Suppressor macrophage treated with lipopolysaccharide for 4 hours (primary cell): ENCODE measurements at regions not wholly inside any gene's neighbourhood (a gene's known extent, or its start where the extent isn't known, plus 50 kb on each side); places are given as distances from the start of the nearest gene placed in this dataset.

Experiments used
- DNase-seq: peaks from one replicate; pipeline ENCODE4 v3.0.0-alpha.2; 2020

DNA sequence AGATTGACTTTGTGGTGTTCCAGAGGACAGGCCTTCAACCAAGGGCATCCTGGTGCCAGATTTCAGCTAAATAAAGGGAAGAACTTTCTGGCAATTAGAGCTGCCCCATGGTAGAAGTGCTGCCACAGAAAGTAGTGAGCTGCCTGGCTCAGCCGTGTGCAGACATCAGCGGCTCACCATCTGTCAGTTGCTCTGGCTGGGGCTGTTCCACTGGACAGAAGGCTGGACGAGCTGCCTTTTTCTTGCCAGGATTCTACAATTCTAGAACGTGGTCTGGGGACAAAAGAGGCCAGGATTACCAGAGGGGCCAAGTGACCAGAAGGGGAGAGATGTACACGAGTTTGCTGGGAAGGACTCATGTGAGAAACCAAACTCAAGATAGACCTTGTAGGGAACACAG is 107.0 kb upstream of the RPL38 start:
- DNase-seq: no peak

DNA sequence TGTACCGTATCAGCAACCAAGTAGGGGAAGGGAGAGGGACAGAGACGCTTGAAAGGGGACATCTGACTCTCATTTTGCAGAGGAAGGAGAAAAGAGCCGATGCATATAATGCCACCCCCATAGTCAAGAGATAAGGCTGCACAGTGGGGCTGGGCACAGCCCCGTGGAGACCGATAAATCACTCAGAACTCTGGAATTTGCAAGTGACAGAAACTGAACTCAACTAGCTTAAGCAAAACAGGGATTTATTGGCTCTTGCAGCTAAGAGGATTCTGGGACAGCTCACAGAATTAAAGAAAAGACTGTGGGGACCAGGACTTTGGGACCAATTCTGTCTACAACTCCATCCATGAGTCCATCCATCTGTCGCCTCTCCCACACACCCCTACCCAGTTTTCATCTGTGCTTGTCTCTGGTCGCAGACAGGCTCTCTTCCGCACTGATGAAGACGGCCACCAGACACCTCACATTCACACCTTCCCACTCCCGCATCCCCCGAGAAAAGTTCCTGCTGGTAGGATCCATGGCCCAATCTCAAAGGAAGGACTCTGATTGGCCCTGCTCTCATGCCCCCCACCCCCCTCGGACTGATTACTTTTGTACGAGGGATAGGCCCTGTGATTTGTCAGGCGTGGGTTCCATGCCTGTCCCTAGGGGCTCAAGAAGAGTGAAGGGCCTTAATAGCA is 105.9 kb upstream of the RPL38 start:
- no peak for DNase-seq

DNA sequence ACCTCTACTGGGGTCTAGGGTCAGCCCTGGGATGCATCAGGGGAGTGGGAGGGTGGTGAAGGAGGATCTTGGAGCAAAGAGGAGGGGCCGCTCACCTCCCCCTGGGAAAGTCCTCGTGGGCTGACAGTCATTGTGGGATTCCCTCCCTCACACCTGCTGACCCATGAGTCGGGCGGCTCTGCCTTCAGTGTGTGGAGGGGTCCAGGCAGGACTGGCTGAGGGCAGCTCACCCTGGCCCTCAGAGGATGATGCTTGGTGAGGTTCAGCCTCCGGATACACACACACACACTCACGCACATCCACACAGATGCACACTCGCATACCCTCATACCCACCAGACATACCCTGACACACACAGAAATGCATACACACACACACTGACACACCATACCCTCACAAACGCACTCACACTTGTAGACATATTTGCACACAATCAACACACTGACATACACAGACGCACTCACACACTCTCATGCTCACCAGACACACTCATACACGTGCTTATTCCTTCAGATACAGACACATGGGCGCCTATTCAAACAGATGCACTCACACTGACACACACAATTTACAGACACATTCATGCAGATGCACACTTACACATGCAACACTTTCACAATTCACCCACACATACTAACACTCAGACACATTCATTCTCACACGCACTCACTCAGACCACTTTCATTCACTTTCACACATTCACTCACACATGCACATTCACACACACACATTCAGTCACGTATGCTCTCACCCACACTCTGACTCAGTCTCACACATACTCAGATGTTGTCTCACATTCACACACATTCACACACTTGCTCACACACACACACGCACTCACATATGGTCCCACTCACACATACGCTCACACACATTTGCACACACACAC is 105.1 kb upstream of the RPL38 start:
- DNase-seq: no peak

DNA sequence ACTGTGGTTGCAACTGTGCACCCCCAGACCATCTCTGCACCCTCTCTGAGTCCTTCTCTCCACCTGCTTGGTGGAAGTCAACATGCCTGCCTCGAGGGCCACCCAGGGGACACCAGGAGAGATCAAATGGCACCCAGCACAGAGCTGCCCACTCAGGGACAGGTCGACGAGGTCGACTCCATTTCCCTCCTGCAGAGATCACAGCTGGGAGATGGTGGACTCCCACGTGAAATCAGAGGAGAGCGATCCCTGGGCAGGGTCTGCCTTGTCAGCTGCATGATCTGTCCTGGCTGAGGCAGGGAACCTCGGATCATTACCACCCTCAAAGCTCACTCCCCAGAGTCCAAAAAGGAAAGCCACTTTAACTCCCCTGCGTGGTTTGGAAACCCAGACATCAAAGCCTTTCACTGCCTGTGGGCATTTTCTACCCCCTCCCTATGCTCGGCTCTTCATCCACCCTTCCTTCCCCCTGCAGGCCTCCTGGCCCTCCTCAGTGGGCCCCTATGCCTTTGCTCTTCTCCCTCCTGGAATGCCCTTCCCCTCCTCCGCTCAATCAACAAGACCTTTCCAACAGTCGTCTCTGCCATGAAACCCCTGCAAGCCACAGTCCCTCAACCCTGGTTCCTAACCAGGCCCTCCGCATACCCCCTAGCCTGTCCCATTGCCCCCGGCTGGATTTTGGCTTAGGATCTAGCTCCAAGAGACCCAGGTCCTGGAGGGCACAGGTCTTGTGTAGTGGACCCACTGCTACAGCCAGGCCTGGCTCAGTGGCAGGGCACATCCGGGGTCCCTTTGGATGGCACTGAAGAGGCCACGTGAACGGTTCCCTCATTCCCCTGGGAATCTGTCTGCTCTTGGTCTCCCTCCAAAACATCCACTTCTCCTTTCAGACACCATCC is 103.8 kb upstream of the RPL38 start:
- DNase-seq: no peak

DNA sequence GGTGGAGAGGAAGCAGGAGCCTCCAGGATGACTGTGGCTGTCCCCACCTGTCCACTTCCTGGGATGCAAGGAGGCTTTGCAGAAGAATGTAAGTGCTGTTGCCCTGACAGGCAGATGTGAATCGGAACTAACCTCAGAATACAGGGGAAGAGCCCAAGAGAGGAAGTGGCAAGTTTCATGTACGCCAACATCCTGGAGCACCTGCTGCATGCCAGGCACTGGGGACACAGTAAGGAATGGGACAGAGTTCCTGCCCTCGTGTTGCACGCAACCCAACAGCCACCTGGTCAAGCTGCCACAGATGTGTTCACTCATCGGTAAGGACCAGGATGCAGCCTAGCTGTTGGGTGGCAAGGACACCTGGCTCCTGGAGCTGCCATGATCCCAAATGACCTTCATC is 98.6 kb upstream of the RPL38 start:
- no peak for DNase-seq

DNA sequence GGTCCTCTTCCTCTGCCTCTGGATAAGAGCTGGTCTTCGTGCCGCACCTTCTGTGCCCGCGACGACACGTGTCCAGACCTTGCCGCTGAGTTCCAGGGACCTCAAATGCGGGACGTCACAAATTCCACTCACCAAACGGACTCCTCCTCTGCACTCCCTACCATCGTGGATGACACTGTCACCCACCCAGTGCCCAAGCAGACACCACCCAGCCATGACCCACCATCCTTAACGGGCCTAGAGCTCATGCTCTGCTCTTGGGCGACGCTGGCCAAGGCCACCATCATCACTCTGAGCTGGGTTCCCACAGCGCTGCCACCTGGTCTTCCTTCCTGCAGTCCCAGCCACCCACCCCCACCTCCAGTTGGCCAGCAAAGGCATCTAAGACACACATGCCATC is 96.4 kb upstream of the RPL38 start:
- no peak for DNase-seq

DNA sequence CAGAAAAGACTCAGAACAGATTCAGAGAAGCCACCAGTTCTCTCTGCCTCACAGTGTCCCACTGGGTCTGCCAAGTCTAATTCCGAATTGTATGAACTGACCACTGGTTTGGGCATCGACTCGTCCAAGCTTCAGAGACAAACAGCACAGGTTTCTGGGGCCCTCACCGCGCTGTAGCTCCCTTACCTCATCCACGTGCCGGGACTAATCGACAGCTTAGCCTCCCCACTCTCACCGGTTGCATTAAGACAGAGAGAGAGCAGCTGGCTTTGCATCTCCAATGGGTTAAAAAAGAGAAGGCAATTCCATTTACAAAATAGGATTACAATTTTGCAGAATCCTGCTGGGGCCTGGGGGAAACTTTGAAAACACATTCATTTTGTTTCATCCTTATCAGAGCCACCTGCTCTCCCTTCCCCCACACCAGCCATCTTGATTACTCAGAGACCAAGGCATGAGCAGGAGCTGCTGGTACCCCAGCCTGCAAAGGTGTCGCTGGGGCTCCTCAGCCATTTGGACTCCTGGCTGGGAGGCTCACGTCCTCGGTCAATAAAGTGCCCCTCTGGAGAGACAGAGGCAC is 95.3 kb upstream of the RPL38 start:
- DNase-seq: no peak

DNA sequence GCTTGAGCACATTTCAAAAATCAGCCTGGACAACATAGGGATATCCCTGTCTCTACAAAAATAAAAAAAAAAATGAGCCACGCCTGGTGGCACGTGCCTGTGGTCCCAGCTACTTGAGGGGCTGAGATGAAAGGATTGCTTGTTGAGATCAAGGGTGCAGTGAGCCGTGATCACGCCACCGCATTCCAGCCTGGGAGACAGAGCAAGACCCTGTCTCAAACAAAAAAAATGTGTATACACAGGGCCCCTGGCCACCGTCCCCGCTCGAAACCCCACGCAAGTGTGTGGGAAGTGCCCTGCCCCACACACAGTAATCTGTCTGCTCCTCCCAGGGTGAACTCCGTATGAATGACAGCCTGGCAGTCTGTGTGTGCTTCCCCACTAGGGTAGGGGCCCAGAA is 93.0 kb upstream of the RPL38 start:
- DNase-seq: no peak

DNA sequence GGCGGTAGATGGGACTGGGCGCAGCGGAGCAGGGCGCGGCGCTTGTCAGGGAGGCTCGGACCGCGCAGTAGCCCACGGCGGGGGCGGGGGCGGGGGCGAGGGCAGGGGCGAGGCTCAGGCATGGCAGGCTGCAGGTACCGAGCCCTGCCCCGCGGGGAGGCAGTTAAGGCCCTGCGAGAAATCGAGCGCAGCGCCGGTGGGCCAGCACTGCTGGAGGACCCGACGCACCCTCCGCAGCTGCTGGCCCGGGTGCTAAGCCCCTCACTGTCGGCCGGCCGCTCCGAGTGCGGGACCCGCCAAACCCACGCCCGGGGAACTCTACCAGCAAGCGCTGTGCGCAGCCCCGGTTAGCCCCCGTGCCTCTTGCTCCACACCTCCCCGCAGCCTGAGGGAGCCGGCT is 90.2 kb upstream of the RPL38 start:
- no peak for DNase-seq

DNA sequence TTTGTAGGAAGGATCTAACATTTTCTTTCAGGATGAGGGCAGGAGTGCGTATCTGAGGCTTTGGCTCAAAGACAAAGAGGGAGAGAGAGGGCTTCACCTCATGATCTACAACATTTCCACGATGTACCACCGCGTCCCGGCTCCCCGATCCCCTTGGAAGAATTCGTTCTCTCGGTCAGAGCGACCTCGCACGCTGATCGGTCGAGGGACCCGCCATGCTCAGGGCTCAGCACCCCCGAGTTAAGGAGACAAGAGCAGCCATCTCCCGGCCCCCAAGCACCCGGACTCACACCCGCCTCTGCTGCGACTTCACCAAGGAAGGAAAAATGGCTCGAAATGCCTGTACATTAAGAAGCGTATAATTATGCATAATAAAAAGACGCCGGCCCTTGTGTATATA is 89.5 kb upstream of the RPL38 start:
- no peak for DNase-seq

DNA sequence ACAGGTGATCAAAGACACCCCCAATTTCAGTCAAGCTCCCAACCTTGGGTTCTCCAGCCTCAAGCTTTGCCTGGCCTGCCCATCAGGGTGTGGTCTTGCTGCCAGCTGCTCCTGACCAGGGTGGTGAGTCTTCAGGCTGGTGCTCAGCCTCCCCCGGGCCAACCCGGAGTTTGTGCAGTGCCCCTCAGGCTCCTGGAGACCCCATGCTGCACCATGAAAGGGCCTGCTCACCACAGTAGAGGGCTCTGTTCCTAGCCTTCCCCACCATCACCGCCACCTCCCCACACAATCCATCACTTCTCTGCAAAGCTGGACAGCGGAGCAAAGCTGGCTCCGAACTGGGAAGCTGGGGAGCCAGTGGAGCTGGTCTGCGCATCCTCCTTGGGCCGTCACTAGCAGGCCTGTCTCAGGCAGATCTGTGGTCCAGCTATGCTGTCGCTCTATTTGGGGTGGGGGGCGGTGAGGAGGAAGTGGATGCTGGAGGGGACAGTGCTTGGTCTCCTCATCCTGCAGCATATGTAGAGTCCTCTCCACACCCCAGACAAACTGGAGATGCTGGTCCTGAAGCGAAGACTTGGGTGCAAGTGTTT is 88.5 kb upstream of the RPL38 start:
- no peak for DNase-seq

DNA sequence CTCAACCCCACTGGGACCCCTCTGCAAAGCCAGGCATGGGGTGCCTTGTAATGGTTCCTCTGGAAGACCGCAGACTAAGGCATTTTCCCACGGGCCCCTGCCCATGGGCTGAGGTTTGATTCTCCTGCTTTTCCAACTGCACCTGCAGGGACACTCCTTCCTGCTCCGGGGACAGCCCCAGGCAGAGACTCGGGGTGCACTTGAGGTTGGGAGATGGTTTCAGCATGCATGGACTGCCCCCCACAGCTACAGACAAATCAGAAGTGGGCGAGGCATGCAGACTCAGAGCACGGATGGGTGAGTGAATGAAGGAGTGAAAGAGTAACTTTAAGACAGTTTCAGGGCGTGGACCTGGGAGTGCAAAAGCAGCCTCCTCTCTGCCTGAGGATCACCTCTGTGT is 87.9 kb upstream of the RPL38 start:
- no peak for DNase-seq

DNA sequence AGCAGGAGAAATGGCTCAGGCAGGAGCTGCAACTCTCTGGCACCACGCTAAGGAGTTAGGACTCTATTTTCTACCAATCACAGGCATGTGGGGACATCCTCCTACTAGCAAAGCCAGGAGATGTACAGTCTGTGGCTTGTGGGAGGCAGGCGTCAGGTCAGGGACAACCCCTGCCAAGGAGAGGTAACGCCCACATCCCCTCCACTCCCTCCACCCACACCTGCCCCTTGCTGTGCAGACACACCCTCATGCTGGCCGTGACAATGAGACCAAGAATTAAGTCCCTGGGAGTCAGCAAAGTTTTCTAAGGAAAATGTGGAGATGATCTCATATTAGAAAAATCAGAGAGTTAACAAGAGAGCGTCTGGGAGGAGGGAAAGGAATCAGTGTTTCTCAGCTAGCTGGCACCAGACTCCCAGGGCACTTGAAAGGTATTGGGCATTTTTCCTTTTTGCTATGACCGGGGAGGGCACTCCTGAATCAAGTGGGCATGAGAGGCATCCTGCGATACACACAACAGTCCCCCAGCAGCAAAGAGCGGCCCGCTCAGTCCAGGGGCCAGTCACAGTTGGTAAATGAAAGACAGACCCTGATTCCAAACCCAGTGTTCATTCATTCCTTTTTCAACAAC is 87.3 kb upstream of the RPL38 start:
- DNase-seq: no peak

DNA sequence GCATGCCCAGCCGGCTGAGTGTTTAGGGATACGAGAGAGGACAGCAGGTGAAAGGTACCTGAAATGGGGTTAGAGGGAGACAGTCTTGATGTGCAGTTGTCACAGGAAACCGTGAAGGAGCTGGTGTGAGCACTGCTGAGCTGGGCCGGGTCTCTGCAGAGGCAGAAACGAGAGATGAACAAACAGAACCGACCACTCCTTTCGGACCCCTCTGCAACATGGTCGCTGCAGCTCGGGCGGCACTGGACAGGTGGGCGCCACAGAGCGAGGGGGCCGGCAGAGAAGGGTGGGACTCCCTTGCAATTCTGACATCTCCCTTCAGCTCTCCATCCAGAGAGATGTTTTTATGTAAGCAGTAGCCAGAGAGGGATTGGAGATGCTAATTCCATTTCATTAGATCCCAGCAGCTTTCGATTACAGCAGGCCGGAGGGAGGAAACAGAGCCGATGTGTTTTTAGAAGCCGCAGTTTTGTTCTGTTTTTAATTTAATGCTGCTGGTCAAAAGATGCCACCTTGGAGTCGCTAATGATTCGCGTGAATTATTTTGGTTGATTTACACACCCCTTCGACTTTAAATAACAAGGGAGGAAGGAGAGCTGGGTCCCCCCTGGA is 86.3 kb upstream of the RPL38 start:
- DNase-seq: no peak

DNA sequence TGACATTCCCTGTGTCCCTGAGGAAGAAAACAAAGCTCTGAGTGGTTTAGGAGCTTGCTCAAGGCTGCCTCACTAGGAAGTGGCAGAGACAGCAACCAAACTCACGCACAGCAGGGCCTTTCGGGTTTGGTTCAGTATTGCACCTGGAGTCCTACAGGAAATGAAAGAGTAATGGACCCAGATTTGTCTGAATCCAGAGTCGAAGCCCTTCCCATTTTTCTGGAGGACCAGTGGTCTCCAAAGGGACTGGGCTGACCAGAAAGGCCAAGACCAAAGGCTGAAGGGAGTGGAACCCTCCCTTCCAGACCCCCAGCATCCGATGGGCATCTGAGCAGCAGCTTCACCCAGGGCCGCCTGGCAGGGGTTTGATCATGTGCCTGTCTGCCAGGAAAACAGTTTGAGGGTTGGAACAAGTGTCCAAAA is 85.5 kb upstream of the RPL38 start:
- DNase-seq: no peak

DNA sequence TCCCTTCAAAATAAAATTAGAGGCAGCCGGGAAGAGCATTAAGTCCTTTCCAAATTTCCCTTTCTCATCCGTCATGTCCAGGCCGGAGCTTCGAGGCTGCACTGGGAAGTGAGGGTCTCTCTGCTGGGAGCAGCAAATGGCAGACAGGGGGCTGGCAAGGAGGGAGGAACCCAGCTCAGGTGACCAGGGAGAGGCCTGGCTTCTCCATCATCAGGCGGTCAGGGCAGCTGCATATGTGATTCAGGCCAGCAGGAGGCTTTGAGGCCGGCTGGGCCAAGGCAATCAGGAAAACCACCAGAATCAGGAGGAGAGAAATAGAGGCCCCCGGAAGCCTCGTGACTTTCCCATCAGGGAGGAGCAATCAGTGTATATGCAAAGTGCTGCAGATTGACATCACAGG is 85.0 kb upstream of the RPL38 start:
- peak; percentile 7 for DNase-seq

DNA sequence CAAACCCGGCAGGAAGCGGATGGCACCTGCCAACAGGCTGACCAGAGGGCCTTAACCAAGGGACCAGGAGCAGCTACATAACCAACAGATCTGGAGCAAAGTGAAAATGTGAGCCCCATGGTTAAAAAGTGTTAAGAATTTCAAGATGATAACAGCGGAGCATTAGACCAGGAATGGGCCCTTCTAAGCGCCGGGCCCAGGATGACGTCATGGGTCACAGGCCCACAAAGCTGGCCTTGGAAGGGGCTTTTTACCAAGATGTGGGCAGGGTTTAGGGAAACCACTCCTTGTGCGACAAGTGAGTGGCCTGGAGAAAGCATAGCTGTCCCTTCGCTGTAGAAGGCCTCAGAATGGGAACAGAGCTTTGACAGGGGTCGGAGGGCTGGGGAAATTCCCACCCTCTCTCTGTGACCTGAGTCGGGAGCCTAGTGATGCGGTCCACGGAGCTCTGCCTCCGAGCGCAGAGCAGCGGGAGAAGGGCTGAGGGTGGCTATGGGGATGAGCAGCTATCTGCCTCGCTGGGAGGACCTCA is 84.4 kb upstream of the RPL38 start:
- no peak for DNase-seq

DNA sequence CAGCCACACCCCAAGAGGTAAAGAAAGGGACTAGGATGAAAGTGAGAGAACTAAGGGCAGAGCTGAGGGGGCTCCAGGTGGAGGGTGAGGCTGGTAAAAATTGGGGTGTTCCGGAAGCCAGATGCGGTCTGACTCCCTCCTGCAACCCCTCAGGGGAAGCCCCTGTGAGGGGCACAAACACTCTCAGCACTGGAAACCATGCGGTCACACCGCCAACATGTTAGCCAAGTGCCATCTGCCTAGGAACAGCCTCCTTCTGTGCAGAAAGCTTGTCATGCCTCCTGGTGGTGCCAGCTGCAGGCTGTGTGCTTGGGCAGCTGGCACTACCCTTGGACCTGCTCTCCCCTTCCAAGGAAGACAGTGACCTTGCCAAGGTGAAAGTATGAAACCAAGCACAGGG is 83.5 kb upstream of the RPL38 start:
- no peak for DNase-seq

DNA sequence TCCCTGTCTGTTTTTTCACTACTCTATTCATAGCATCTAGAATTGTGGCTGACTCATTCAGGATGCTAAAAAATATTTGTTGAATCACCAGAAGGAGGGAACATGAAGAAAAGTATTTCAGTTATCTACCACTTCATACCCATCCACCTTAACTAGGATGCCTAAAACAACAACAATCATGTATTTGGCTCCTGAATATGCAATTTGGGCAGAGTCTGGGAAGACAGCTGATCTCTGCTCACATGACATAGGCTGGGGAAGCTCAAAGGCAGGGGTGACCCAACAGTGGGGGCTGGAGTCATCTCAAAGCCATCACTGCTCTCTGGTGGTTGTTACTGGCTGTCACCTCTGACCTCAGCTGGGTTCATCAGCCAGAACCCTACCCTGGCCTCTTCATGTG is 80.1 kb upstream of the RPL38 start:
- DNase-seq: peak; percentile 21

DNA sequence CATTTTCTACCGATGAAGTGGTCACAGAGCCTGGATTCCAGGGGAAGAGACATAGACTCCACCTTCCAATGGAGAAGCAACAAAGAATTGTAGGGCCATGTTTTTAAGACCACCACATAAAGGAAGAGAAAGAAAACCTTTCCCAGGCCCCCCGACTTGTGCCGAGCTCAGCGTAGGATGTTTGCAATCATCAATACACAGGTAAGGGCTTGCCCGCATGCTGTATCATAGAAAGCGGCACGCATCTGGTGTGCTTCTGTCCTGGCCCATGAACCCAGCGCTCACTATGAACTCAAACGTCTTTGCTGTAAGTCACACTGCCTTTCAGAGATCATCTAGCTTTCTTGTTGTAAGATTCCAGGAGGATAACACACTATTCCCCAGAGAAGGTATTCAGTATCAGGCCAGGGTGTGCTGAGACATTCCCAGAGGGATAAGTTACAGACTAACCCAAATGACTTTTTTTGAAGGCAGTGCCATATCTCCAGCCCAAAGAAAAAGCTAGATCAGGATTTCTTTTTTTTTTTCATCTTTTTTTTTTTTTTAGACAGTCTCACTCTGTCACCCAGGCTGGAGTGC is 79.5 kb upstream of the RPL38 start:
- DNase-seq: no peak

DNA sequence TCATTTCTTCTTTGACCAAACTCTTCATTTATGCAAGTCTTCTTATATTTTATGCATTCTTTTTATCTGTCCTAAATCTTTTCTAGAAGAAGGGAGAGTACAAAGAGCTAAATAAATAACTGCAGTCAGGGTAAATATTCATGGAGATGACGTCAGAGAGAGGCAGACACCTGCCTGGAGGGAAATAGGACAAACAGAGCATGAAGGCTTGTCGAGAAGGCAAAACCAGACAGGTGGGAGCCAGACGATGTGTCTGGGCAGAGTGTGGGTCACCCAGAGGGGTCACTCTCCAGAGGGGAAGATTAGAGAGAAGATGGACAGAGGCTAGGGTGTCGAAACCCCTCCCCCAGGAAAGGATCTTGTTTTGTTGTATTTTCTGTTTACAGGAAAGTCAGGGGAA is 78.3 kb upstream of the RPL38 start:
- no peak for DNase-seq
